PFSK-1 (cell line): ENCODE measurements at regions not wholly inside any gene's neighbourhood (a gene's known extent, or its start where the extent isn't known, plus 50 kb on each side); places are given as distances from the start of the nearest gene placed in this dataset.

ENCODE experiments used
- POLR2AphosphoS5 ChIP-seq: IDR thresholded peaks from 2 replicates; pipeline ENCODE4 v1.6.1; 2012; ENCODE audit warnings: low read depth, mild to moderate bottlenecking, control low read depth, low read length, moderate library complexity
- TAF1 ChIP-seq: IDR thresholded peaks from 2 replicates; pipeline ENCODE4 v1.6.1; 2012; ENCODE audit warnings: low read length, control low read depth, borderline replicate concordance; ENCODE audit not compliant: insufficient read depth

- TF ChIP-seq TAF1 (no peak), POLR2AphosphoS5 (no peak)
Measured at GRCh38 chr20:7285918-7286556, 518.6 kb downstream of the BMP2 start.
